IPS-18a (cell line): ENCODE measurements at regions not wholly inside any gene's neighbourhood (a gene's known extent, or its start where the extent isn't known, plus 50 kb on each side); places are given as distances from the start of the nearest gene placed in this dataset.
A peak's percentile ranks its signal among the peaks of the same experiment; 100 is the strongest.
"Not testable (repeated sequence)": the region's sequence is repeated elsewhere in the genome, so short reads cannot be mapped to it uniquely, and the experiment has no call there.

ENCODE experiments used
- H3K27ac ChIP-seq: one replicate; pipeline ENCODE4 v1.5.1; 2013; ENCODE audit warnings: low read length
- H3K27me3 ChIP-seq: one replicate; pipeline ENCODE4 v1.6.1; 2013; ENCODE audit warnings: mild to moderate bottlenecking, low read length; ENCODE audit not compliant: control insufficient read depth, insufficient read depth
- H3K36me3 ChIP-seq: one replicate; pipeline ENCODE4 v1.6.1; 2013; ENCODE audit warnings: low read depth, low read length; ENCODE audit not compliant: control insufficient read depth
- H3K4me1 ChIP-seq: one replicate; pipeline ENCODE4 v1.6.1; 2013; ENCODE audit warnings: low read depth, low read length; ENCODE audit not compliant: control insufficient read depth
- H3K4me3 ChIP-seq: one replicate; pipeline ENCODE4 v1.5.1; 2013; ENCODE audit warnings: low read length
- H3K9ac ChIP-seq: one replicate; pipeline ENCODE4 v1.6.1; 2013; ENCODE audit warnings: mild to moderate bottlenecking, low read length, moderate library complexity
- H3K9me3 ChIP-seq: one replicate; pipeline ENCODE4 v1.6.1; 2013; ENCODE audit warnings: low read depth, low read length; ENCODE audit not compliant: control insufficient read depth

- Histone ChIP-seq H3K9me3 (no peaks in the 10 kb centered on the region), H3K36me3 (no peaks in the 10 kb centered on the region), H3K9ac (no peak overlapping the region), H3K27me3 (no peaks in the 10 kb centered on the region), H3K27ac (no peak overlapping the region), H3K4me1 (no peaks in the 10 kb centered on the region), H3K4me3 (no peak overlapping the region)
These were observed 323.4 kb downstream of the CDH19 start for GRCh38 chr18:66280470-66280869.

DNA sequence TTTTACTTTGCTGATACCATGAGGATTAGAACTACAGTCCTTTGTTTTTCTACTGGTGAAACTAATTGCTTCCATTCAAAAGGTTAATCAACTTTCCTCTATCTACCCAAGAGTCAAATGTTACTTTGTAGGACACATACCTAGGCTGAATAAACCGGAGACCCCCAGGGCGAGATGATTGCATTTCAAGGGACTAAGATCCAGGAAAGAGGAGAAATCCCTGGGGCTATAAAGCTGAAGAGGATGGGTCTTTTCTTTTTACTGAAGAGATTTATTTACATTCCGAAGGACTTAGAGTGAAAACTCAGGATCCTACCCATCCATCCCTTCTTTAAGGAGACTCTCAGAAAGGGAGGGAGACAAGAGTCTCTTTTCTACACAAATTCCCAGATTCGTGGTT, 331.9 kb downstream of the CDH19 start:
- peaks cover 17% of the 10 kb centered on the region for H3K4me1 ChIP-seq
- H3K9me3 ChIP-seq = peaks cover 10% of the 10 kb centered on the region
- H3K36me3 ChIP-seq = no peaks in the 10 kb centered on the region
- H3K27ac ChIP-seq = no peak overlapping the region
- H3K27me3 ChIP-seq = no peaks in the 10 kb centered on the region
- H3K9ac ChIP-seq = no peak overlapping the region
- H3K4me3 ChIP-seq = peak overlapping the region; percentile 30

DNA sequence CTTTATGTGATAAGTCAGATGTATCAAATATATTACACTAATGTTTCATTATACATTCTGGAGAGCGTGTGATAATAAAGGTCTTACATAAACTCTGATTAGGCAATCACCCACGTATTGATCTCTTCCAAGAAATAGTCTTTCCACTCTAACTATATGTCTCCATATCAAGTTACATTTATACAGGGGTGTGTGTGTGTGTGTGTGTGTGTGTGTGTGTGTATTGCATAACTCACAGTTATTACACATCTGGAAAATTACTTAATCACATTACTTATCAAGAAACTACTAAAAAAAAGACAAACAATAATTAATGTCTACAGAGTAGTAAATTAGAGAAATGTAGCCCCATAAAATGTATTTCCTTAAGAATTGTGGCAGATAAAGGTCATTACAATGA, 339.8 kb downstream of the CDH19 start:
- no peak overlapping the region for H3K9ac ChIP-seq
- H3K4me3 ChIP-seq = no peak overlapping the region
- H3K36me3 ChIP-seq = no peaks in the 10 kb centered on the region
- H3K4me1 ChIP-seq = no peaks in the 10 kb centered on the region
- H3K27me3 ChIP-seq = no peaks in the 10 kb centered on the region
- H3K9me3 ChIP-seq = no peaks in the 10 kb centered on the region
- H3K27ac ChIP-seq = no peak overlapping the region

GRCh38 chr18:66254121-66254520, 349.8 kb downstream of the CDH19 start:
- Histone ChIP-seq H3K4me1 (no peaks in the 10 kb centered on the region), H3K4me3 (no peak overlapping the region), H3K9ac (no peak overlapping the region), H3K27me3 (no peaks in the 10 kb centered on the region), H3K27ac (no peak overlapping the region), H3K9me3 (no peaks in the 10 kb centered on the region), H3K36me3 (no peaks in the 10 kb centered on the region)

DNA sequence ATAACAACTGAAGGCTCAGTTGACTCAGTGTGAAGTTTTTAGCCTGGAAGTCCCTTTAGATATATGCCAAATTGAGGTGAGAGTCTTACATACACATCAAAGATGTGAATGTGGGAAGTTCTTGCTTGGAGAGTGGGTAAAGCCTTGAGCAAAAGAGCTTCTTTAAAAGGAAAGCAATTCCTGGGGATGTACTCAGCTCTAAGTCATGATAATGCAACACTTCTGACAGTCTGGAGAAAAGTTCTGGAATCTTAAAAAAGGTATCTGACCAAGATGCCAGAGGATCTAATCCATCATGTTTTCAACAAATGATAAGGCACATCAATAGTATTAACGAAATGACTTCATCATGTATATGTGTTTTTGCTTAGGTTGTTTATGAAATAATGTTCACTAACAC, 351.2 kb downstream of the CDH19 start:
- no peaks in the 10 kb centered on the region for H3K9me3 ChIP-seq

DNA sequence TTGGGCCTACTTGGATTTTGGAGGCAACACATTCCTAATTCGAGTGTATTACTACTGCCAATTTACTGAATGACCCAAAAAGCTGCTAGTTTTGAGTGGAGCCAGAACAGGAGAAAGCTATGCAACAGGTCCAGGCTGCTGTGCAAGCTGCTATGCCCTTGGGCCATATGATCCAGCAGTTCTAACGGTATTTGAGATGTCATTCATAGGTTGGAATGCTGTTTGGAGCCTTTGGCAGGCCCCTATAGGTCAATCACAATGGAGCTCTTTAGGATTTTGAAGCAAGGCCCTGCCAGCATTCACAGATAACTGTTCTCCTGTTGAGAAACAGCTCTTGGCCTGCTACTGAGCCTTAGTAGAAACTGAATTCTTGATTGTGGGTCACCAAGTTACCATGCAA, 368.7 kb downstream of the CDH19 start:
- H3K27ac ChIP-seq = no peak overlapping the region
- no peaks in the 10 kb centered on the region for H3K9me3 ChIP-seq
- H3K9ac ChIP-seq = no peak overlapping the region
- H3K27me3 ChIP-seq = no peaks in the 10 kb centered on the region
- no peaks in the 10 kb centered on the region for H3K4me1 ChIP-seq
- H3K36me3 ChIP-seq = no peaks in the 10 kb centered on the region
- H3K4me3 ChIP-seq = no peak overlapping the region

More for the DNA sequence above, 351.2 kb downstream of the CDH19 start:
- no peak overlapping the region for H3K27ac ChIP-seq
- no peak overlapping the region for H3K4me3 ChIP-seq
- no peaks in the 10 kb centered on the region for H3K27me3 ChIP-seq
- no peaks in the 10 kb centered on the region for H3K36me3 ChIP-seq
- no peak overlapping the region for H3K9ac ChIP-seq
- H3K4me1 ChIP-seq = no peaks in the 10 kb centered on the region

GRCh38 chr18:66226782-66227181, 377.1 kb downstream of the CDH19 start:
- Histone ChIP-seq H3K9ac (no peak overlapping the region), H3K27ac (no peak overlapping the region), H3K9me3 (no peaks in the 10 kb centered on the region), H3K27me3 (no peaks in the 10 kb centered on the region), H3K4me3 (no peak overlapping the region), H3K4me1 (no peaks in the 10 kb centered on the region), H3K36me3 (no peaks in the 10 kb centered on the region)

- H3K9ac ChIP-seq, H3K36me3 ChIP-seq, H3K27ac ChIP-seq, H3K4me1 ChIP-seq, H3K27me3 ChIP-seq, H3K9me3 ChIP-seq, H3K4me3 ChIP-seq: not testable (repeated sequence)
These were observed 380.6 kb downstream of the CDH19 start for GRCh38 chr18:66223317-66223716.

DNA sequence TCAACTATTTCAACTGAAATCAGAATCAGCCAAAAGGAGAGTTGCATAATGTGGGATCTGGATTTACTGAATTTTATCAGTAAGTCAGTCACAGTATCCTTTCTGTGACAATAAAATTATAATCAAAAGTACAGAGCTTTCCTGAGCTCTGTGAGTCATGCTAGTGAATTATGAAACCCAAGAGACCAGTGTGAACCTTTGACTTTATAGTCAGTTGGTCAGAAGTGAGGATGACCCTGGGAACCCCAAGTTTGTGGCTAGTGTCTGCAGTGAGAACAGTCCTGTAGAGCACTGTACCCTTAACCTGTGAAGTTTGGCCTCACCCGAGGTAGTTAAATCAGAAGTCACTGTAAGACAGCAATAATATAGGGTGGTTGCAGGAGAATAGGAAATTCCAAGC, 381.7 kb downstream of the CDH19 start:
- Histone ChIP-seq H3K9me3 (no peaks in the 10 kb centered on the region), H3K36me3 (no peaks in the 10 kb centered on the region), H3K9ac (no peak overlapping the region), H3K4me3 (no peak overlapping the region), H3K4me1 (no peaks in the 10 kb centered on the region), H3K27me3 (no peaks in the 10 kb centered on the region), H3K27ac (no peak overlapping the region)

DNA sequence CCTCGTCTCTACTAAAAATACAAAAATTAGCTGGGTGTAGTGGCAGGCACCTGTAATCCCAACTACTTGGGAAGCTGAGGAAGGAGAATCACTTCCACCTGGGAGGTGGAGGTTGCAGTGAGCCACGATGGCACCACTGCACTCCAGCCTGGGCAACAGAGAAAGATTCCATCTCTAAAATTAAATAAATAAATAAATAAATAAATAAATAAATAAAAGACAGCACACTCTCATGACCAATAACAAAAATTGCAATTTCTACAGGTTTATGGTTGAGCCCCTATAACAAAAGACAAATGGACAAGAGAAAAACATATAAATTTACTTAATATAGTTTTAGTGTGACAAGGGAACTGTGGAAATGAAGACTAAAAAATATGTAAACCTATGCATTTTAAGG, 384.1 kb downstream of the CDH19 start:
- Histone ChIP-seq H3K9ac (no peak overlapping the region), H3K27me3 (no peaks in the 10 kb centered on the region), H3K4me1 (no peaks in the 10 kb centered on the region), H3K9me3 (no peaks in the 10 kb centered on the region), H3K36me3 (no peaks in the 10 kb centered on the region), H3K4me3 (no peak overlapping the region), H3K27ac (no peak overlapping the region)

DNA sequence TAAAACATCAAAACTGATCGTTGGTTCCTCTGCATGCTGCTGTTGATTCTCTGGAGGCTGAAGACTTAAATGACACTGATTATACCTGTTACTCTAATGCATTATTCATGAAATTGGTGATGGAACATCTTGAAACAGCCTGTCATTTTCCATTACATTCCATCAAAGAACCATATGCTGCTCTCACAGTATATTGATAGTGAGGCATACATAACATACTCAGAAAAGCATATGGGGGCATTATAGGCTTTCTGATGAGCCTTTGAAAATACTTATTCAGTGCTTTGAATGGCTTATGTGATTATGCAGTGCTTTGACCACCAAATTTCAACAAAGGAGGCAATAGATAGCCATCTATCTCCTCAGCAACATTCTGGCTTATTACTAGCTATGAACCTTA, 392.1 kb downstream of the CDH19 start:
- H3K4me1 ChIP-seq = no peaks in the 10 kb centered on the region
- no peak overlapping the region for H3K4me3 ChIP-seq
- no peaks in the 10 kb centered on the region for H3K9me3 ChIP-seq
- no peak overlapping the region for H3K9ac ChIP-seq
- H3K27me3 ChIP-seq = no peaks in the 10 kb centered on the region
- no peak overlapping the region for H3K27ac ChIP-seq
- no peaks in the 10 kb centered on the region for H3K36me3 ChIP-seq

- H3K27me3 ChIP-seq = no peaks in the 10 kb centered on the region
- H3K27ac ChIP-seq = no peak overlapping the region
- H3K36me3 ChIP-seq = no peaks in the 10 kb centered on the region
- no peak overlapping the region for H3K9ac ChIP-seq
- no peak overlapping the region for H3K4me3 ChIP-seq
- H3K4me1 ChIP-seq = no peaks in the 10 kb centered on the region
- H3K9me3 ChIP-seq = no peaks in the 10 kb centered on the region
These were observed 393.0 kb downstream of the CDH19 start for GRCh38 chr18:66210875-66211274.
